ENCODE measurements at regions not wholly inside any gene's neighbourhood (a gene's known extent, or its start where the extent isn't known, plus 50 kb on each side); places are given as distances from the start of the nearest gene placed in this dataset.
"Not testable (repeated sequence)": the region's sequence is repeated elsewhere in the genome, so short reads cannot be mapped to it uniquely, and the experiment has no call there.

- TF ChIP-seq HBP1 (CRISPR knock-in tag; IDR thresholded peaks at IDR 0.05) (no peak), ZNF512 (tag; IDR thresholded peaks at IDR 0.05) (no peak), EWSR1 (IDR thresholded peaks at IDR 0.05; ENCODE audit: borderline replicate concordance, low read depth, partially characterized antibody) (no peak)
Observed at GRCh38 chr13:109983447-109983846, 197.1 kb upstream of the IRS2 start (continued).

- Histone ChIP-seq H3K9ac (ENCODE audit: insufficient read depth in 1 of 2, low read depth in 2 of 2, low read length in 2 of 2) (no peak overlapping the region), H3K9me3 (replicated peaks; ENCODE audit: control insufficient read depth, insufficient read depth, low read depth, low read length) (no peaks in the 10 kb centered on the region), H3K36me3 (ENCODE audit: control insufficient read depth, insufficient read depth, low read length) (no peaks in the 10 kb centered on the region), H2AFZ (ENCODE audit: low read depth, low read length) (no peak overlapping the region), H3K4me3 (no peak overlapping the region), H4K20me1 (replicated peaks; ENCODE audit: control insufficient read depth, insufficient read depth, low read length) (no peaks in the 10 kb centered on the region), H3K4me2 (ENCODE audit: insufficient read depth, low read length) (no peak overlapping the region), H3K9me1 (ENCODE audit: control insufficient read depth, insufficient read depth, low read length) (no peaks in the 10 kb centered on the region), H3K27ac (ENCODE audit: extremely low read depth, low read depth, low read length) (no peak overlapping the region), H3K27me3 (ENCODE audit: control insufficient read depth in 2 of 2, insufficient read depth in 2 of 2, low read length in 2 of 2) (peaks cover 0 to 2% of the 10 kb centered on the region in 2 experiments; a peak in 2 of 5 replicates), H3K79me2 (ENCODE audit: control insufficient read depth, insufficient read depth, low read length) (no peaks in the 10 kb centered on the region), H3K4me1 (replicated peaks in 1 of 2; ENCODE audit: control insufficient read depth in 2 of 2, insufficient read depth in 2 of 2, low read length in 2 of 2) (no peaks in the 10 kb centered on the region)
- TF ChIP-seq ZNF316 (IDR thresholded peaks at IDR 0.05) (peak; percentile 29; the same call in 1 of the 2 replicates), EHMT2 (IDR thresholded peaks at IDR 0.05) (no peak), MAFG (tag; conservative IDR thresholded peaks at IDR 0.05) (peak; percentile 29; the same call in 1 of the 2 replicates), U2AF2 (optimal IDR thresholded peaks at IDR 0.05; ENCODE audit: low read depth, low read length) (no peak), TFAP4 (CRISPR knock-in tag; IDR thresholded peaks at IDR 0.05; ENCODE audit: borderline replicate concordance) (no peak), ELF1 (tag; IDR thresholded peaks at IDR 0.05) (no peak)
- in situ Hi-C loops (cut with MboI) (no loop called here), intact Hi-C loops (cut with micrococcal nuclease) (no loop called here)
- CTCF ChIA-PET (ENCODE audit: low intra/inter-chr PET ratio): interaction anchor here (0.7 kb wide), 1 partner anchor 17 kb away, joined by 3 read pairs; no protein-coding TSS in a partner anchor
- POLR2A ChIA-PET: interaction anchor here (0.6 to 0.7 kb wide), 2 partner anchors 13 to 411 kb away, joined by 3 read pairs; no protein-coding TSS in a partner anchor
- FAIRE-seq (no peak), DNase-seq (ENCODE audit: extremely low read depth in 1 of 4, low spot score in 3 of 4) (no peak), ATAC-seq (no peak)
- BruUV-seq (replicated peaks): no TSS peak
- 0% methylated on average over 3 of the region's 4 CpGs for WGBS (ENCODE audit: insufficient coverage, low coverage, missing lambda C conversion rate)
Observed at GRCh38 chr13:109981000-109981399, 194.6 kb upstream of the IRS2 start.

GRCh38 chr13:109979676-109980075, 193.3 kb upstream of the IRS2 start:
- H3K9ac ChIP-seq (ENCODE audit: insufficient read depth in 1 of 2, low read depth in 2 of 2, low read length in 2 of 2); intact Hi-C loops (cut with micrococcal nuclease); H3K9me1 ChIP-seq (ENCODE audit: control insufficient read depth, insufficient read depth, low read length); H3K79me2 ChIP-seq (ENCODE audit: control insufficient read depth, insufficient read depth, low read length); H3K9me3 ChIP-seq (replicated peaks; ENCODE audit: control insufficient read depth, insufficient read depth, low read depth, low read length); H3K36me3 ChIP-seq (ENCODE audit: control insufficient read depth, insufficient read depth, low read length); H4K20me1 ChIP-seq (replicated peaks; ENCODE audit: control insufficient read depth, insufficient read depth, low read length); H3K4me3 ChIP-seq; ATAC-seq; H3K4me2 ChIP-seq (ENCODE audit: insufficient read depth, low read length); BruUV-seq (replicated peaks); CTCF ChIA-PET (ENCODE audit: low intra/inter-chr PET ratio); POLR2A ChIA-PET; in situ Hi-C loops (cut with MboI); H3K27ac ChIP-seq (ENCODE audit: extremely low read depth, low read depth, low read length); H2AFZ ChIP-seq (ENCODE audit: low read depth, low read length); DNase-seq (ENCODE audit: extremely low read depth in 1 of 4, low spot score in 3 of 4); H3K4me1 ChIP-seq (replicated peaks in 1 of 2; ENCODE audit: control insufficient read depth in 2 of 2, insufficient read depth in 2 of 2, low read length in 2 of 2); FAIRE-seq: not testable (repeated sequence)
- peaks cover 0 to 11% of the 10 kb centered on the region in 2 experiments; a peak in 2 of 5 replicates for H3K27me3 ChIP-seq (ENCODE audit: control insufficient read depth in 2 of 2, insufficient read depth in 2 of 2, low read length in 2 of 2)
- WGBS (ENCODE audit: insufficient coverage, low coverage, missing lambda C conversion rate): 0% methylated on average over 3 of the region's 3 CpGs
